GM12801 (cell line): ENCODE measurements at regions not wholly inside any gene's neighbourhood (a gene's known extent, or its start where the extent isn't known, plus 50 kb on each side); places are given as distances from the start of the nearest gene placed in this dataset.

Experiments used
- CTCF ChIP-seq: IDR thresholded peaks from one replicate; pipeline ENCODE4 v1.5.1; 2011; ENCODE audit warnings: control low read depth; ENCODE audit not compliant: insufficient read length; ENCODE audit errors: extremely low read depth

DNA sequence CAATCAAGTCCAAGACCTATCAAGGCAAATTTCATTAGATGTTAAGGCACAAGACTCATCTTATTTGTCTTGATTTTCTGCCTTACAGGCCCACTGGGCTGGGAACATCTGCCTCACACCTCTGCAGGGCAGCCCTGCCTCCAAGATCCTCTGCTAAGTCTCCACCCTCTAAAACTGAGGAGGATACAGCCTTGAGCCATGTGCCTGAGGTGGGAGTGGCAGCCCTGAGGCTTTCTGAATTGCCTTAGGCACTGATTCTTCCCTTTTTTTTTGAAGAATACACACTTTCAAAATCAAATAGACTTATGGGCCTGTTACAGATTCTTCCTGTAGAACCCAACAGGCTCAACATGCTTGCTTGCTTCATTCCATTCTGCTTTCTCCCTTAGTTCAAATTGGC lies 544.3 kb upstream of the ADAMTS5 start:
- TF ChIP-seq CTCF, result no peak

DNA sequence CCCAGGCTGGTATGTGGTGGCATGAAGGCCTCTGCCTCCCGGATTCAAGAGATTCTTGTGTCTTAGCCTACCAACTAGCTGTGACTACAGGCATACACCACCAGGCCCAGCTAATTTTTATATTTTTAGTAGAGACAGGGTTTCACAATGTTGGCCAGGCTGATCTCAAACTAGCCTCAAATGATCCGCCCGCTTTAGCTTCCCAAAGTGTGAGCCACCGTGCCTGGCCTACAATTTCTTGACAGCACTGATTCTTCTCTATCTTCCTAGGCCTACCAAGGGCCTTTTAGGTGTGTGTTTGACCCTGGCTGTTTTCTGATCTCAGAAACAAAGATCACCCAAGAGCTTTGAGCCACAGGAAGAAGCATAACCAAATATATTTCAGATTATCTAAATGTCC lies 540.8 kb upstream of the ADAMTS5 start:
- no peak for TF ChIP-seq CTCF

- no peak for TF ChIP-seq CTCF
Measured at GRCh38 chr21:27505516-27505915, 538.6 kb upstream of the ADAMTS5 start.

- TF ChIP-seq CTCF, result no peak
Measured at GRCh38 chr21:27502801-27503200, 535.9 kb upstream of the ADAMTS5 start.

DNA sequence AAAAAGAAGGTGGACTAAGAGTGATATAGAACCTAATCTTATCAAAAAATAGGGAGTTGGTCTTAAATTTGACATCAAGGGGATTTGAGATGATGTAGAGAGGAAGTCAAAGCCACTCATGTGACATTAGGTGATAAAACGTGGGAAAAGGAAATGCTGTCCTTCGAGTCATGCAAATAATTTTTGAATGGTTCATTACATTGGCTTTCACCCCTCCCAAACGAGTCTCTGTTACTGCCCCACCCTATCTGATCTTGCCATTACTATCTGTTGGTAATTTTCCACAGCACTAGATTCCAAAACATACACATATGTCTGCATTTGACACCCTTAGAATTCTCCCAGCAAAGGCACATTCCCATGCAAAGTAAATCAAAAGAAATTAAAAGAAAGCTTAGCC lies 531.1 kb upstream of the ADAMTS5 start:
- no peak for TF ChIP-seq CTCF

- no peak for TF ChIP-seq CTCF
Measured at GRCh38 chr21:27495836-27496235, 528.9 kb upstream of the ADAMTS5 start.

GRCh38 chr21:27493542-27493941 lies 526.7 kb upstream of the ADAMTS5 start:
- TF ChIP-seq CTCF, result no peak

DNA sequence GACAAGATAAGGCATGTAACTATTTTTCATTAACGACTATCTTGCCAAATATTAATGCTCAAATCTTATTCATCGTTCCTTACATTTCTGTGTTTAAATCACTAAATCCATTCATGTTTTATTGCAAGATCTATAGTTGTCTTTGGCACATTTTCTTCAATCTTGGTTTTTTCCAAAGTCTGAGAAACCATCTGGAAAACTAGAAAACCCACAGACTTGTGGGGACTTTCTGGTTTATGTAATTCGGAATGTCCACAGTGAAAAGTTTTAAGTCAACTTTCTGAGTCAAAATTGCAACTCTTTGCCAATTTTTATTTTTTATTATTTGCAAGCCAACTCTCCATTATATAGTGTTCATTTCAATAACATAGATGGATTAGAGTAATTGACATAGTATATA lies 520.8 kb upstream of the ADAMTS5 start:
- TF ChIP-seq CTCF, result no peak
